Right hindlimb (tissue), 1 donor: ENCODE measurements at regions not wholly inside any gene's neighbourhood (a gene's known extent, or its start where the extent isn't known, plus 50 kb on each side); places are given as distances from the start of the nearest gene placed in this dataset.
A peak's percentile ranks its signal among the peaks of the same experiment; 100 is the strongest.
"Not testable (repeated sequence)": the region's sequence is repeated elsewhere in the genome, so short reads cannot be mapped to it uniquely, and the experiment has no call there.

ENCODE experiments used
- DNase-seq: peaks from one replicate; pipeline ENCODE4 v3.0.0-alpha.2; 2018

- no peak for DNase-seq
Observed at GRCh38 chr12:125515887-125516286, 450.7 kb downstream of the AACS start.

GRCh38 chr12:125518074-125518473 is 452.8 kb downstream of the AACS start:
- DNase-seq: peak; percentile 65

DNA sequence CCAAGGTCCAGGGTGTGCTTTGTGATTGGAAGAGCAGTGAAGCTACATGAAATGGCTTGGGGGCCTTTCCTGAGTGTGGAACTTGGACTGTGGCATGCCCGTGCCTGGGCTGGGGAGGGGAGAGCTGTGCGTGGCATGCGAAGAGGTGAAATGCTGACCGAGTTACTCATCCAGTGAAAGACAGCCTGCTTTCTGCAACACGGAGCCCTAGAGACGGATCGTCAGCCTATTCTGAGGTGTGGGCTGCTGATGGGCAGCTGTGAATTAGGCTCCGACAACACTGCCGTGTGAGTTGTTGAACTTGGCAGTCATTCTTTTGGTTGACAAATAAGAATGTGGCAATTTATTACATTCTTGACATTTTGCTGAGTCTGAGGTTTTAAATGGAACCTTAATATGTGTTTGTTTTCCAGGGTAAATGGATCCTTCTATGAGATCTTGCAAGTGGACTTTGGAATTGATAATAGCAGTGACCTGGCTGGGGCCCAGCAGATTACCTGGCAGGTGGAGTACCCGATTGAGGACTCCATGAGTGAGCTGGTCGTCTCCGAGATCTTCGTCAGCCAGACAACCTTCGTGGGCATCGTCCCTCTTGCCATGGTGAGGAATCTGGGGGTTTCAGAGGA is 453.9 kb downstream of the AACS start:
- no peak for DNase-seq

DNA sequence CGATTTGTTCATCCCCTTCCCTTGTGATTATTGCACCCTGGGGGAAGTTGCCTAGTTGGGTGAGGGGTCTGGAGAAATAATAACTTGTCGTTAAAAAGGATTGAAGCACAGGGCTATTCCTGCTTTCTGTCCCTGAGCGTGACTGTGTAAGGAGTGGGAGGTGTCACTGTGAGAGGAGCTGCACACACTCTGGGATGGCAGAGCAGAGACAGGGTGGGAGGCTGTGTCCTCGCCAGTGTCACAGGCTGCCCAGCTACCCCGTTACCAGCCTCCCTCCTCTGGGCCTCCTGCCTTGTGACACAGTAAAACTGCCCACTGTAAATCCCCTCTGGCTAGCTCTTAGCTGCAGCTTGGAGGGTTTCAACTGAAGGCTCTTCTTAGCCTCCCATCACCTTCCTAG is 460.6 kb downstream of the AACS start:
- no peak for DNase-seq

- DNase-seq: no peak
Observed at GRCh38 chr12:125528281-125528680, 463.0 kb downstream of the AACS start.

GRCh38 chr12:125530201-125530600 is 465.0 kb downstream of the AACS start:
- DNase-seq: no peak

DNA sequence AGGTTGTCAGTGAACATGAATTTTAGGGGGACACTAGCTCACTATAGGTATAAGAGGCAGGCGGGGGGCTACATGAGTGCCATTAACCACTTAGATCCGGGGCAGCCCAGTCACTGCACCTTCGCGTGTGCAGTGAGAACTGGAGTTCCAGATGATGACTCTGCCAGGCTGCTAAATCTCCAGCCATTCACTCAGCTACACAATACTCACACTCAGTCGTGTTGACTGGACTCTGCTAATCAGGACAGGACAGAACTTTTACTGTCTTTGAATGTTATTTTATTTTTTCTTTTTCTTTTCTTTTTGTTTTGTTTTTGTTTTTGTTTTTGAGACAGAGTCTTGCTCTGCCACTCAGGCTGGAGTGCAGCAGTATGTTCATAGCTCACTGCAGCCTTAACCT is 465.6 kb downstream of the AACS start:
- no peak for DNase-seq

GRCh38 chr12:125531574-125531973 is 466.3 kb downstream of the AACS start:
- no peak for DNase-seq

DNA sequence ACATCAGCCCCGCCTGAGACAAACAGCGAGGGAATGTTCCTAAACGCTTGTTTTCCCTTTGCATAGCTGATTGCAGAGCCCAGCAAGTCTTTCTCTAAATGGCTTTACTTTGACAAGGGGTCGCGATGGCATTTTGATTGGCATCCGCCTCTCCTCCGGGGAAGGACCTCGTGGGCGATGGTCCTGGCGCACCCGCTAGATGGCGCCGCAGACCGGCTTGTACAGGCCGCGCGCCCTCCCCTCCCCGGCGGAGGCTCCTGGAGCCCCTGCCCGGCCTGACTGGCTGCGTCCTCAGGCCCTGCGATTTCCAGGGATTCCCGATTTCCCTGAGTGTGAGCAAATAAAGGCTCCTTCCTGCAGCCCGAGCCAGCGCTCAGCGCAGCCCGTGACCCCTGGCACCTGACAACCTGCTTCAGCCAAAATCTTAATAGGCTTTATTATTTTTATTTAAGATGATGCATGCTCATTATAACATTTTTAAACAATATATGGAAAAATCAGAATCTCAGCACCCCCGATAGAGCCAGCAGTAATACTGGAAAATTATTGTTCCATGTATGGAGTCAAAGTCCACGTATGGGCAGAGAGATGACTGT is 468.3 kb downstream of the AACS start:
- DNase-seq: peak; percentile 48

GRCh38 chr12:125538401-125539199 is 473.4 kb downstream of the AACS start:
- DNase-seq: no peak

DNA sequence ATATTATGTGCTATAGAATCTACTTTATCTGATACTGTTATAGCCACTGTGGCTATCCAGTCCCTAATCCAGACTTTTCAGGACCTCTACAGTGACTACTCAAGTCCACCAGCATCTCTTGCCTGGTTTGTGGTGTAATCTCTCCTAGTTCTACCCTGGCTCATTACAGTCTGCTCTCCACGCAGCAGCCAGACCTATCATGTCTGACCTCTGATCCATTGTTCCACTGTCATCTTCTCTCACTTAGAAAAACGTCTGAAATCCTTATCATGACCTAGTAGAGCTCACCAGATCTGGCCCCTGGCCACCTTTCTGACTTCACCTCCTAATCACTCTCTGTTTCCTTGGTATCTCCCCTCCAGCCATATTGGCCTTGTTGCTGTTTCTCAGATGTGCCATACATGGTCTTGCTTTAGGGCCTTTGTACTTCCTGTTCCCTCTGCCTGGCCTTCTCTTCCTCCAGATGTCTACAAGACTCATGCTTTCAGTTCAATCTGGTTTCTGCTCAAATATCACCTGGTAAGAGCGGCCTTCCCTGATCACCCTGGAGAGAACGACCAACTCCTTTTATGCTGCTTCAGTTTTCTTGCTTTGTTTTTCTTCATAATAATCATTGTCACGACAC is 475.5 kb downstream of the AACS start:
- DNase-seq: no peak

GRCh38 chr12:125544960-125545359 is 479.7 kb downstream of the AACS start:
- no peak for DNase-seq

- no peak for DNase-seq
Observed at GRCh38 chr12:125549171-125549570, 483.9 kb downstream of the AACS start.

GRCh38 chr12:125549836-125550235 is 484.6 kb downstream of the AACS start:
- DNase-seq: no peak

- DNase-seq: no peak
Observed at GRCh38 chr12:125552295-125552694, 487.1 kb downstream of the AACS start.

DNA sequence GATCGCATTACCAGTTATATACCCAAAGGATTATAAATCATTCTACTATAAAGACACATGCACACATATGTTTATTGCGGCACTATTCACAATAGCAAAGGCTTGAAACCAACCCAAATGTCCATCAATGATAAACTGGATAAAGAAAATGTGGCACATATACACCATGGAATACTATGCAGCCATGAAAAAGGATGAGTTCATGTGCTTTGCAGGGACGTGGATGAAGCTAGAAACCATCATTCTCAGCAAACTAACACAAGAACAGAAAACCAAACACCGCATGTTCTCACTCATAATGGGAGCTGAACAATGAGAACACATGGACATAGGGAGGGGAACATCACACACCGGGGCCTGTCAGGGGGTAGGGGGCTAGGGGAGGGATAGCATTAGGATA is 495.8 kb downstream of the AACS start:
- not testable (repeated sequence) for DNase-seq

DNA sequence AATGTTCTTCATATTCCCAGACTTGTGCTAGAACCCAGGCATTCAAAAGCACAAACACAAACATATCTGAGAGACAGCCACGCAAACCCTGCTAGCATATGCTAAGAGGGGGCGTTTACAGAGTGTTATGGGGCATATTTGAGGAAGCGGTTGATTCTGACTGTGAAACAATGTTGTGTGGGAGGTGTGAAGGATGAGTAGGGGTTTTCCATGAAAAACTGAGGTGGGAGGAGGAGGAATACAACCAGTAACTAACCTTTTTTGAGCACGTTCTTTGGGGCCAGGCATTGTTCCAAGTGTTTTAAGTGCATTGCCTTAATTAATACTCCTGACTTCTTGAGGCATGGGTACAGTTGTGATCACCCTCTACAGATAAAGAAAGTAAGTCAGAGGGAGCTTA is 499.5 kb downstream of the AACS start:
- DNase-seq: no peak

- no peak for DNase-seq
Observed at GRCh38 chr12:125567581-125567980, 502.3 kb downstream of the AACS start.

DNA sequence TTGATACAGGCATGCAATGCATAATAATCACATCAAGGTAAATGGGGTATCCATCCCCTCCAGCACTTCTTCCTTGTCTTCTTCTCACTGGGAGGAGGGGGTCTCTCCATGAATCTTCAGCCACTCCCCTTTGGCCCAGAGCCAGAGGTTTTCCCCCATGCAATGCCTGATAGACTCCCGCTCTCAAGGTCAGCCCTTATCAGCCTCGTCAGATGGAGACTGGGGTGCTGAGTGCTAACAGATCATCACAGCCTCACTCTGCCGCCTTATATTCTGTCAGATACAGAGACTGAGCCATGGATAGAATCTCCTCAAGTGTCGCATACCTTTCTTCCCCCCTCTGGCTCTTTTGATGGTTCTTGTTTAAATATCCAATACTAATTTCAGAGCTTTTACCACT is 503.1 kb downstream of the AACS start:
- no peak for DNase-seq

DNA sequence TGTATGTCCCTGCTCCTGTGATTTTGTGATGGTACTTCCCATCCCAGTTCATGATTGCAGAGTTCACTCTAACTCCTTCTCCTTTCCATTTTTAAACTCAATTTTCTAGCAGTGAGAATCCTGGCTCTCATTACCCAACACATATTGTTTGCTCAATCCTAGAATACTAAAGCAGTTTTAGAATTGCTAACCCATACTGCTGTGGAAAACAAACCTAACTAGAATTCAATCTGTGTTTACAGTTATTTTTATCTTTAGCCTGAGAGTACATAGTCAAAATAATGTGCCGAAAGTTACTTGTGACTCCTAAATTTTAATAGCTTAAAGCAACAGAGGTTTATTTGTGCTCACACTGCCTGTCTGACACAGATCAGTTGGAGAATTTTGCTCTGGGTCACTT is 508.0 kb downstream of the AACS start:
- DNase-seq: no peak

DNA sequence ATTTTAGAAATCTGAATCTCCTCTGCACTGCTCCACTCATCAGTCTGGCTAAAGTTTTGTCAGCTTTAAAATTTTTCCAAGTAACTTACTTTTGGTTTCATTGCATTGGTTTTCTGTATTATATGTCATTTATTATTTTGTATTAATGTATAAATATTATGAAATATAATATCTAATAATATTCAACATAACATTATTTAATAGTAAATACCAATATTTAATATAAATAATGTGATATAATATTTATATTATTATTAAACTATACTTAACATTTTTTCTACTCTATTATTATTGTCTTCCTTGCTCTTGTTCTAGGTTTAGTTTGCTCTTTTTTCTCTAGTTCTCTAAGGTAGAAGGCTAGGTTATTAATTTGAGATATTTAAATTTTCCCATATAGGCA is 512.1 kb downstream of the AACS start:
- DNase-seq: no peak

- no peak for DNase-seq
Observed at GRCh38 chr12:125579916-125580315, 514.7 kb downstream of the AACS start.

DNA sequence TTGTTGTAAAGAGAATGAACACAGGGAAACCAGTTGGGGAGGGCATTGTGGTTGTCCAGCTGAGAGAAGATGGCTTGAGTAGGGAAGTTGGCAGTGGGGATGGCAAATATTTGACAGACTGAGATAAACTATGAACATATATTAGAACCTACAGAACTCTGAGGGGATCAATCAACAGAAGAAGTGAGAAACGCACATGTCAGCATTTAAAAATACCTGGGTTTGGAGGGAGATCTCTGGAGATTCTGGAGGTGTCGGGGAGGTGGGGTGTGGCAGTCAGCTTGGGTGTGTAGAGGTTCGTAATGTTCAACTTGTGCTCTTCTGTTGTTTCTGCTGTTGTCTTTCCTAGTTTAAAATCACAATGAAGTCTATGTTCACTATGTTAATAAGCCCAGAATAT is 517.8 kb downstream of the AACS start:
- no peak for DNase-seq

DNA sequence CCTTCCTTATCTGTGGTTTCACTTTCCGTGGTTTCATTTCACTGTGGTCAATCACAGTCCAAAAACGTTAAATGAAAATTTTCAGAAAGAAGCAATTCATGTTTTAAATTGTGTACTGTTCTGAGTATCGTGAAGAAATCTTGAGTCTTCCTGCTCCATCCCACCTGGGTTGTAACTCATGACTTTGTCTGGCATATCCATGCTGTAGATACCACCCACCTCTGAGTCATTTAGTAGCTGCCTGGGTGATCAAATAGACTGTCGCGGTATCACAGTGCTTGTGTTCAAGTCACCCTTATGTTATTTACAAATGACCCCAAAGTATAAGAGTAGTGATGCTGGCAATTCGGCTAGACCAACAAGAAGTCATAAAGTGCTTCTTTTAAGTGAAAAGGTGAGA is 521.2 kb downstream of the AACS start:
- DNase-seq: no peak
